IMR-90 (cell line): ENCODE measurements at regions not wholly inside any gene's neighbourhood (a gene's known extent, or its start where the extent isn't known, plus 50 kb on each side); places are given as distances from the start of the nearest gene placed in this dataset.

Source experiments
- CEBPB ChIP-seq: IDR thresholded peaks from 2 replicates; pipeline ENCODE4 v1.6.1; 2012; ENCODE audit warnings: low read depth, low read length, improper control_type of control experiment
- CHD1 ChIP-seq: IDR thresholded peaks from 2 replicates; pipeline ENCODE4 v1.6.1; 2012; ENCODE audit warnings: low read depth, low read length, improper control_type of control experiment
- MAFK ChIP-seq: IDR thresholded peaks from 2 replicates; pipeline ENCODE4 v1.6.1; 2012; ENCODE audit warnings: low read depth, low read length, improper control_type of control experiment
- MAZ ChIP-seq: IDR thresholded peaks from 2 replicates; pipeline ENCODE4 v1.6.1; 2012; ENCODE audit warnings: low read depth, mild to moderate bottlenecking, low read length, improper control_type of control experiment, moderate library complexity, borderline replicate concordance
- MXI1 ChIP-seq: IDR thresholded peaks from 2 replicates; pipeline ENCODE4 v1.6.1; 2012; ENCODE audit warnings: low read depth, mild to moderate bottlenecking, low read length, moderate library complexity, borderline replicate concordance
- NFE2L2 ChIP-seq: fragments of 150-350 bp; IDR thresholded peaks from 2 replicates; pipeline ENCODE4 v1.6.1; 2016; ENCODE audit warnings: low read depth, mild to moderate bottlenecking, low read length
- POLR2A ChIP-seq: IDR thresholded peaks from 2 replicates; pipeline ENCODE4 v1.6.1; 2012; ENCODE audit warnings: mild to moderate bottlenecking, low read depth, low read length
- RAD21 ChIP-seq: IDR thresholded peaks from 2 replicates; pipeline ENCODE4 v1.6.1; 2012; ENCODE audit warnings: low read length, improper control_type of control experiment
- RCOR1 ChIP-seq: IDR thresholded peaks from 2 replicates; pipeline ENCODE4 v1.6.1; 2012; ENCODE audit warnings: mild to moderate bottlenecking, low read length, improper control_type of control experiment; ENCODE audit not compliant: insufficient replicate concordance
- RFX5 ChIP-seq: IDR thresholded peaks from 2 replicates; pipeline ENCODE4 v1.8.0; 2012; ENCODE audit warnings: low read depth, mild to moderate bottlenecking, low read length, moderate library complexity
- SMC3 ChIP-seq: fragments of 150-350 bp; IDR thresholded peaks from 2 replicates; pipeline ENCODE4 v1.6.1; 2016; ENCODE audit warnings: low read depth, mild to moderate bottlenecking, antibody characterized with exemption, low read length, moderate library complexity
- TF ChIP-seq, protein P1 (sequence below): conservative IDR thresholded peaks from 2 replicates; pipeline ENCODE4 v1.5.1; 2012; ENCODE audit warnings: mild to moderate bottlenecking, low read depth, low read length, improper control_type of control experiment
- TF ChIP-seq, protein P2 (sequence below): fragments of 150-350 bp; IDR thresholded peaks from 2 replicates; pipeline ENCODE4 v1.6.1; 2017; ENCODE audit warnings: mild to moderate bottlenecking, antibody characterized with exemption, low read length, low read depth
- TF ChIP-seq, protein P3 (sequence below): fragments of 150-350 bp; IDR thresholded peaks from 2 replicates; pipeline ENCODE4 v1.6.1; 2016; ENCODE audit warnings: low read depth, mild to moderate bottlenecking, low read length, moderate library complexity, borderline replicate concordance

DNA sequence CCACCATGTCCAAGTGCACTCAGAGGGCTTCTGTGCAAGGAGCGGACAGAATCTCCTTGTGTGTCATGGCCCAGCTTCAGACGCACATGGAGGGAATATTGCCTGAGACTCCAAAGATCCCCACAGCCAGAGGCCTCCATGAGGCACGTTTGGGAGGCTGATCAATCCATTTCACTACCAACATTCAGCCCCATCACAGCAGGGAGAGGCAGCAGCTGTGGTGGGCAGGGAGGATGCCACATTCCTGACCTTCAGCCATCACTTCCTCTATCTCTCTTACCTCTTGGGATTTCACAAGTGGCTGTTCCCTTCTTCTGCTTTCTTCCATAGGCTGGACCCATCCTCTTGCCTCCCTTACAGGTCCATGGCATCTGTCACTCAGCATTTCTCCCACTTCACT is 82.4 kb upstream of the MBNL2 start:
- TF ChIP-seq, protein P1, sequence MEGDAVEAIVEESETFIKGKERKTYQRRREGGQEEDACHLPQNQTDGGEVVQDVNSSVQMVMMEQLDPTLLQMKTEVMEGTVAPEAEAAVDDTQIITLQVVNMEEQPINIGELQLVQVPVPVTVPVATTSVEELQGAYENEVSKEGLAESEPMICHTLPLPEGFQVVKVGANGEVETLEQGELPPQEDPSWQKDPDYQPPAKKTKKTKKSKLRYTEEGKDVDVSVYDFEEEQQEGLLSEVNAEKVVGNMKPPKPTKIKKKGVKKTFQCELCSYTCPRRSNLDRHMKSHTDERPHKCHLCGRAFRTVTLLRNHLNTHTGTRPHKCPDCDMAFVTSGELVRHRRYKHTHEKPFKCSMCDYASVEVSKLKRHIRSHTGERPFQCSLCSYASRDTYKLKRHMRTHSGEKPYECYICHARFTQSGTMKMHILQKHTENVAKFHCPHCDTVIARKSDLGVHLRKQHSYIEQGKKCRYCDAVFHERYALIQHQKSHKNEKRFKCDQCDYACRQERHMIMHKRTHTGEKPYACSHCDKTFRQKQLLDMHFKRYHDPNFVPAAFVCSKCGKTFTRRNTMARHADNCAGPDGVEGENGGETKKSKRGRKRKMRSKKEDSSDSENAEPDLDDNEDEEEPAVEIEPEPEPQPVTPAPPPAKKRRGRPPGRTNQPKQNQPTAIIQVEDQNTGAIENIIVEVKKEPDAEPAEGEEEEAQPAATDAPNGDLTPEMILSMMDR, result no peak
- TF ChIP-seq RFX5 (no peak), POLR2A (no peak), MAZ (no peak), CEBPB (no peak), RAD21 (no peak), NFE2L2 (no peak), RCOR1 (no peak), MXI1 (no peak), SMC3 (no peak), CHD1 (no peak), MAFK (no peak)
- TF ChIP-seq, protein P2, sequence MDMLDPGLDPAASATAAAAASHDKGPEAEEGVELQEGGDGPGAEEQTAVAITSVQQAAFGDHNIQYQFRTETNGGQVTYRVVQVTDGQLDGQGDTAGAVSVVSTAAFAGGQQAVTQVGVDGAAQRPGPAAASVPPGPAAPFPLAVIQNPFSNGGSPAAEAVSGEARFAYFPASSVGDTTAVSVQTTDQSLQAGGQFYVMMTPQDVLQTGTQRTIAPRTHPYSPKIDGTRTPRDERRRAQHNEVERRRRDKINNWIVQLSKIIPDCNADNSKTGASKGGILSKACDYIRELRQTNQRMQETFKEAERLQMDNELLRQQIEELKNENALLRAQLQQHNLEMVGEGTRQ, result no peak
- TF ChIP-seq, protein P3, sequence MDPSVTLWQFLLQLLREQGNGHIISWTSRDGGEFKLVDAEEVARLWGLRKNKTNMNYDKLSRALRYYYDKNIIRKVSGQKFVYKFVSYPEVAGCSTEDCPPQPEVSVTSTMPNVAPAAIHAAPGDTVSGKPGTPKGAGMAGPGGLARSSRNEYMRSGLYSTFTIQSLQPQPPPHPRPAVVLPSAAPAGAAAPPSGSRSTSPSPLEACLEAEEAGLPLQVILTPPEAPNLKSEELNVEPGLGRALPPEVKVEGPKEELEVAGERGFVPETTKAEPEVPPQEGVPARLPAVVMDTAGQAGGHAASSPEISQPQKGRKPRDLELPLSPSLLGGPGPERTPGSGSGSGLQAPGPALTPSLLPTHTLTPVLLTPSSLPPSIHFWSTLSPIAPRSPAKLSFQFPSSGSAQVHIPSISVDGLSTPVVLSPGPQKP, result no peak
